ENCODE measurements at regions not wholly inside any gene's neighbourhood (a gene's known extent, or its start where the extent isn't known, plus 50 kb on each side); places are given as distances from the start of the nearest gene placed in this dataset.

DNA sequence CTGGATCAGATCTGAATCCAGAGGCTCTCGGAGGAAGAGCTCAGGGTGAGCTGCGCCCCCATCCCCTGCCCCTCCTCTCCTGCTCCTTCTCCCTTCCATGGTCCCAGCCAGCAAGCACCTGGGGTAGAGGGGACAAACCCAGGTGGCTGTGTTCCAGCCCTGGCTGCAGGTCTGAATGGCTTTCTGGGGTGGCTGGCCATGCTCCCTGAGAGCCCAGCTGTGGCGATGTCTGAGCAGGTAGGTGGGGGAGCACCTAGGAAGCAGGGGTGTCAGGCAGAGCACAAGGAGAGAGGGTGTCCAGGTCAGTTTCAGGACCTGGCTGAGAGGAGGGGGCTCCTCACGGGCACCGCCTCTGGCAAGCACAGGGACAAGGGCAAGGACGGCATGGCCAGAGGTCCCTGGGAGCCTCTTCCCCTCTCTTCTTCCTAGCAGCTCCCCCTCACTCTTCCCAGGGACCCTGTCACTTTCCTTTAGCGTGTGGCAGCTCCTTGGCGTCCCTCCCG, 310.0 kb downstream of the SEC14L1 start:
- no peak for DNase-seq

DNA sequence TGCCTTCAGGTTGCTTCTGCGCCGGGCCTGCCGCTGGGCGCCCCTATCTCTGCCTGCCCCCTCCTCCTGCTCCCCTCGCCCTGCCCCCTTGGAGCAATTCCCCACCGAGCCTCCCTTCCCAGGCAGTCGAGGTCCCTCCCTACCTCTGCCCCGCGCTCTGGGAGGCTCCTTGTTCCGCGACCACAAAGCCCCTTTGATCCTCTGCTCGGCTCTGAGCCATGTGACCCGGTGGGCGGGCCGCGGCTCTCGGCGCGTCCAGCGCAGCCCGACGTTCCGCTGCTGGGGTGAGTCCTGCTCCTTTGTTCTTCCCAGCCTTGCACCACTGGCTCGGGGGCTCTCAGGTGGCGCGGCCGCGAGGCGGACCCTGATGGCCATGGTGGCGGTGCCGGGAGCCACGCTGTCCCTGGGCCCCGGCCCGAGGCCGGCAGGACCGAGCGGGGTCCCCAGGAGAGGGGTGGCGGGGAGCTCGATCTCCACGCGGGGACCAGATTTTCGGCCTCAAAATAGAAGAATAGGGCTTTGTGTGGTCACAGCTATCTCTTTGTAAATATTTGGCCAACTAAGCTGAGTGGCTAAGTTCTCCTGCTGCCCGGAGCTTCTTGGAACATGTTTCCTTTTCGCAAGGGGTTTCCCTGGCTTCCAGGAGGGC, 310.6 kb downstream of the SEC14L1 start:
- peak; percentile 64 for DNase-seq

DNA sequence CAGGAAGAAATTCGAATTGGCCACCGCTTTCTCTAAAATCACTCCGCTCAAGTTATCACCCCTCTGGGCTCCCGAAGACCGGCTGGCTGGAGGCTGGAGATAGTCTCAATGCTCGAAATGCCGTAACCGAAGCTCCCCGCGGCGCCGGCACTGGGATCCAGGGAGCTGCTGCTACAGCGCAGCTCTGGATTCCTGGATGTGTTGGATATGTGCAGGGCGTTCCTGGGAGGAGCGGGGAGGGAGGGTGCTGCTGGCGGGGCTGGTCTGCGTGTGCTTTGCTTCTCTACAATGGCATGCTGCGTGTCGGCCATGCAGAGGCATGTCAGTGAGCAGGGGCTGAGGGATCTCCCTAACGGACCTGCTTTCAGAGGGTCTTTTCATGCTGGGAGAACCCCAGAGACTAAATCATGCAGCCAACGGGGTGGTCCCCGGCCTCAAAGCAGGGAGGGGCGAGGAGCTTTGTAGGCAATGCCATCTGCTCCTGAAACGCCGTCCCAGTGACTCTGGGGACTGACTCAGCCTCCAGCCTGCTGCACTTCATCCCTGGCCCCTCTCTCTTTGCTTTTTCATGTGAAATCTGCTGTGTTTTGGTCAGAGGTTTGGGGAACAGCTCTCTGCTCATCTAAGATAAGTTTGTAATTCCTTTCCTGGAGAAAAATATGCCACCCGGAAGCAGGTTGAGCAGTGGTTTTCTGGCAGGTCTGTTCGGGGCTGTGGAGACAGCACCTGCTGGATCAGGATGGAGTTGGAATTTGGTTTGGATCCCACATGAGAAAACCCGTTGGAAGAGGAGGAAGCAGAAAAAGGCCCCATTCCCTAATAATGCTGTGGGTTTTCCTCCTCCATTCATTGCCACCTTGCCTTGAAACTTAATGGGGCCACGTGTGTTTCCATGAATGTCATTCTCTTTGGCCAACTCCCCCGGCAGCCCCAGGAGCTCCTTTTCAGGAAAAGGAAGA, 311.4 kb downstream of the SEC14L1 start:
- peak; percentile 94 for DNase-seq

DNA sequence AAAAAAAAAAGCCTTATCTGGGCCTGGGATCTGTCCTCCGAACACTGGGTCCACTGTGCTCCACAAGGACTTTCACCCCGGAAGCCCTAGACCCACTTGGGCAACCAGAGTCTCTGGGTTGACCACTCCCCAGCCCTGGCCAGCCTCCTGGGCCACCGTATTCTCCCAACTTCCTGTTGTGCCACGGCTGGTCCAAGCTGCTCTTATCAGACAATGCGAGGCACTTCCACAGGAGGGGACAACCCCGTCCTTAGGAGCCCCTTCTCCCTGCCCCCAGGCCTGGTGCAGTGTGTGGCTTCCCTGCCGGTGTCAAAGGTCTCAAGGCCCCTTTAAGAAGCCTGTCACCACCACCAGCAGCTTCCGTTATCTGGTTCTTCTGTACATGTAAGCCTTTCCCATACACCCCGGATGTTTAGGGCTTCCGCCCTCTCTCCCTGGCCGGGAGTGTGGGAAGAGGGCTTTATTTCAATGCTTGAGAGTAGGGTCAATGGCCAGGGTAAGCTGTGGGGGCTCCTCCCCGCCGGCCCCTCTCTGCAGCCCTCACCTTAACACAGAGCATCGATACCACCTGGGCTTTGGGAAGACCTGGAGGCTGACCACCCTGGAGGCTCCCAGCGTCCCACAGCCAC, 313.0 kb downstream of the SEC14L1 start:
- no peak for DNase-seq

DNA sequence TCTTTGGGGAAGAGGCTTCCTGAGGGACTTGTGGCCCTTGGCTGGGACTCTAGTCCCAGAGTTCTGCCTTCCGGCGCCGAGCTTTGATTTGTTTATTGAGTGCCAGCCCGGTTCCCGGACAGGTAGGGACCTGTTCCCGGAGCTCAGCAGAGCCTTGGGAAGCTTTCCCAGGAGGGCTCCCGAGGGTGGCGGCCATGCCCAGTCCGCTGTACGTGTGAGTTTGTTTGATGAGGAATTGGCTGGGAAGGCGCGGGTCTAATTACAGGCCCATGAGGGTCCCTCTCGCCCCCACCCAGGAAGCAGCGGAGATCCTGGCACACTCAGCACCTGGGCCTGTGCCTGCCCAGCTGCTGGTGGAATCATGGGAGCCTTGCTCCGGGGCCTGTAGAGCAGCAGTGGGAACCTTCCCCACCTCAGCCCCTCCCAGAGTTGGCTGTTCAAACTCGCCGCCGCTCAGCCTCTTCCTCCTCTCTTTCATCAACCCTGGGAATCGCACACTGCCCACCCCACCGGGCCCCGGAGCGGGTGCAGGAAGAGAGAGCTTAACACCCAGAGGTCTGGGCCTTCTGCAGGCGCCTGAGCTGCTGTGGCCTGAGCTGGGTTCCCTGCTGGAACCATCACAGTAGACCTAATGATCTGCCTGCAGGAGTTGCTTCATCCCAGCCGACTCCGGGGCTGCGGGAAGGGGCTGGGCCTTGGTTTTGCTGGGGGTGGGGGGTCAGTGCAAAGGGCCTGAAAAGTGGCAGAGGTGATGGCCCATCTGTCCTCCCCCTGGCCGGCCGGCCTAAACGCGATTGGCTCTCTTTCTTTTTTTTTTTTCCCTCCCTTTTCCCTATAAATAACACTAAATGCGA, 313.7 kb downstream of the SEC14L1 start:
- DNase-seq = peak; percentile 89

DNA sequence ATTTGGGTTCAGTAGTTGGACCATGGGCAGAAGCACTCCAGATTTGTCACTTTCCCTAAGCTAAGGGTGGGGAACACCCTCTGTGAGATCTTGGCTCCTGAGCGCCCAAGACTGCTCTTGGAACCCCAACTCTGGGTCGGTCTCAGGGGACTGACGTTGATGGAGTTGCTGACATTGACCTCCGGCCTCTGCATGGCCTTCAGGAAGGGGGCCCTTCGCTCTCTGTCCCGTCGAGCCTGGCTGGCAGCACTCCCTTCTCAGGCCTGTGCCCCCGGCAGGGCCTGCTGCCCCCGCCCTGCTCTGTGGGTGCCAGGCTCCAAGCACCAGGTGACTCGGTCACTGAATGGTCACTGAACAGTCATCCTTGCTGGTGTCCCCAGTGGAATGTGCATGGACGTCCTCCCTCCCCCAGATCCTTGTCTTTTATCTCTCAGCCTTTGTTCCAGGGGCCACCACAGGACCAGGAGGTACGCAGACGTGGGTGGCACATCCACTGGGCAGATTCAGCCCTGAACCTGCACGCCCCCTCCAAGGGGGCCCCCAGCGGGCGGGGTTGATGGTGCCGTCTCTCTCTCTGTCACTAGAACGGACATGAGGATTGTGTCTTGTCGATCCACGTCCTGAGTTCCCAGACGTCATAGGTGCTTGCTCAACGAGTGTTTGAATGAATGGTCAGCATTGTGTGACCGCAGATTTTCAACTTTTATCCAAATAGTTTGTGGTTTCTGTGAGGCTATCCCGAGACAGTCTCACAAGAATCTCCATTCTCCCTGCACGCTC, 314.5 kb downstream of the SEC14L1 start:
- DNase-seq = no peak

DNA sequence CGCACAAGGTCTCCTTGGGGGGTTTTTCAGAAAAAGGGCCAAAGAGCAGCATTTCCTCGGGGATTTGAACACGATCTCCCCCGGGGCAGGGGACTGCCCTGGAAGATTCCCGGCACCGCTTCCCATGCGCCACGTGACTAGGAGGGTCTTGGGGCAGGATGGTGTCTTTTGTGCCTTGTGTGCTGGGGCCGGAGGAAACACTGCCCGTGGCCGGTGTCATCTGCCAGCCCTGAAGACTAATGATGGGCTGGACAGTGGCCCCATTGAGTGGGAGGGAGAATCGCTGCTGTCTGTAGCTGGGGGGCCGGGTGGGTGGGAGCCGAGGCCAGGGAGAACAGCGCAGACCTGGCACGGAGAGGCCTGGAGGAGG, 315.1 kb downstream of the SEC14L1 start:
- no peak for DNase-seq

DNA sequence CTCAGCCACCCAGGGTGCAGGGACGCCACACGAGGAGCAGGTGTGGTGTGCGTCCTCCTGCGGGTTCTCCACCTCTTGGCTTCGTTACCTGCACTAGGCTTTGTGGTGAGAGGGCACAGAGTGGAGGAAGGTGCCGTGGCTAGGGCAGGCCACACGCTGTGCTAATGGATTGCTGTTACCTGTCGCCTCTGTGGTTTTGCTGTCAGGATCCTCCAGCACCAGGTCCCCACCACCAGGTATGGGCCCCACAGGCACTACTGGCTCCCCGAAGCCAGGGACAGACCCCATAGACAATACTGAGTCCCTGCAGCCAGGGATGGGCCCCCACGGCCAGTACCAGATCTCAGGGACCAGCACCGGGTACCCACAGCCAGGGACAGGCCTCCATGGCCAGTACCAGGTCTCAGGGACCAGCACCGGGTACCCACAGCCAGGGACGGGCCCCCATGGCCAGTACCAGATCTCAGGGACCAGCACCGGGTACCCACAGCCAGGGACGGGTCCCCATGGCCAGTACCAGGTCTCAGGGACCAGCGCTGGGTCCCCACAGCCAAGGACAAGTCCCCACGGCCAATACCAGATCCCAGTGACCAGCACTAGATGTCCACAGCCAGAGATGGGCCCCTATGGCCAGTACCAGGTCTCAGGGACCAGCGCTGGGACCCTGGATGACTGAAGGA, 315.6 kb downstream of the SEC14L1 start:
- no peak for DNase-seq

DNA sequence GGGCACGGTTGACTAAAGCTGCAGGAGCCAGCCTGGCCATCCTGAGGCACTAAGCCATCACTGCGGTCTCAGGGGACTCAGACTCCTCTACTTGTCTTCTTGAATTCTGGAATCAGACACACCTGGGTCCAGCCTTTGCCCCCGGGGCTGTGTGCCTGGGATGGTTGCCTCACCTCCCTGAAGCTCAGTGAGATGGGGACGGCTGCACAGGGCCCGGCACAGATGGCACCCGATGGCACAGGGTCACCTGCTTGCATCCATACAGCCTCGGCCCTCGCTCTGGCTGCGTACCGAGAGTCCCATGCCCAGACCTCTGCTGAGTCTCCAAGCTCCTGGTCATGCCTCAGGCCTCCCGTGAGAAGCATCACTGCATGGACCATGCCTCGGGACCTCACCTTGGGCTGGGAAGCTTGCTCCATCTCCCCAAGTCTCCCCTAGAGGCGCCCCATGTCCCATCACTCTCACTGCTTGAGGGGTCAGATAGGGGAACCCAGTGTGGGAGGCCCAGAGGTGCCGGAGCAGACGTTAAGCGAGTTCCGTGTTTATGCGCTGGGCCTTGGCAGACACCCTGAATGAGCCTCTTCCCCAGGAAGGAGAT, 316.3 kb downstream of the SEC14L1 start:
- no peak for DNase-seq

DNA sequence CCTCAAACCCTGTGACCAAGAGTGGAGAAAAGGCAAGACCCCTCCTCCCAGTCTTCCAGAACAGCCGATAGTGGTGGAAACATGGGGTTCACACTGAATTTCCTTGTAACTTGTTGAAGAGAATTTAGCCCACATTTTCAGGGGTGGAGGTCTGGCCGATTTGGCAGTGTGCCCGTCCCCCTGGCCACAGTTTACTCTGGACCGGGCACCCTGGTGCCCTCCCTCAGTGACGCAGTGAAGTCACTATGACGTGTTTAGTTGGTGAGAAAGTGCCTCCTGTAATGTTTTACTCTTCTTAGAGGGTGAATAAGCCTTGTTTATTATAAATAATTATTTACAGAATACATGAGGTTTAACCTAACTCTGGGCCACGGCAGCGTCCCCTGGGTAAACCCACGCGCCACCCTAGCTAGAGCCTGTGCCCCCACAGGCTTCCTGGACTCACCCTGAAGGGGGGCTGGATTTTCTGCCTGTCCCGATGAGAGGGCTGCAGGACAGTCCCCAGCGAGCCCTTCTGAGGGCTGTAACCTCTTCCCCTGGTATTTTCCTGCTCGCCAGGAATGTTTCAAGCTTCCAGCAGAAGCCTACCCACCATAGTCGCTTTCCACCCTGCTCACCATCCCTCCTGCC, 316.9 kb downstream of the SEC14L1 start:
- no peak for DNase-seq

DNA sequence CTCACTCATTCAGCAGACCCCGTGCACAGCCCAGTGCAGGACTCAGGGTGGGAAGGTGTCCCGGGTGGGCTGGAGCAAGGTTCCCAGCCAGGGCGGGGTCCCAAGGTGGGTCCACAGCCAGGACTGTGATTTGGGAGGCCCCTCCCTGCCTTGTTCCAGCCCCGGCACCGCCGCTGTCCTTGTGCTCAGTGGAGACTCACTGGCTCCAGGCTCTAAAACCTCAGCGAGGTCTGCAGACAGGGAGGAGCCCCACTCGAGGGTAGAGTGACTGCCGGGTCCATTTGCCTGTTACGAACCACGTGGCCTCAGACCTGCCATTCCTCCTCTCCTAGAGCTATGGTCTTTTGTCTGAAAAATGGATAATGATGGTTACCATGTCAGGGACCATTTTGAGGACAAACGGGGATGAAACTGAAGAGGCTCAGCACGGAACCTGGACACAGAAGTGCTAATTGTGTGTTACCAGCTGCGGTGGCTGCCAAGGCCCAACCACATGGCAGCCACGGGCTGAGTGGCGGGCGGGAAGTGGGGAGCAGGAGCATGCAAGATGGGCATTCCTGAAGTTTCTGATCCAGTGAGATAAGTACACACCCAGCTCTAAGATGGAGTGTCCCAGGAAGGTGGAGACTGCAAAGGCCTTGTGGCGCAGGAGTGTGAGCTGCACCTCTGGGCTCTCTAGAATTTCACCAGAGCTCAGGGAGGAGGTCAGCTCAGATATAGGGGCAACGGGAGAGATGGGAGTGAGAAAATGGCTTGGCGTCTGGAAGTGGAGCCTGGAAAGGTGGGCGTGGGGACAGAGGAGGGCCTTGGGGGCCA, 317.6 kb downstream of the SEC14L1 start:
- no peak for DNase-seq

DNA sequence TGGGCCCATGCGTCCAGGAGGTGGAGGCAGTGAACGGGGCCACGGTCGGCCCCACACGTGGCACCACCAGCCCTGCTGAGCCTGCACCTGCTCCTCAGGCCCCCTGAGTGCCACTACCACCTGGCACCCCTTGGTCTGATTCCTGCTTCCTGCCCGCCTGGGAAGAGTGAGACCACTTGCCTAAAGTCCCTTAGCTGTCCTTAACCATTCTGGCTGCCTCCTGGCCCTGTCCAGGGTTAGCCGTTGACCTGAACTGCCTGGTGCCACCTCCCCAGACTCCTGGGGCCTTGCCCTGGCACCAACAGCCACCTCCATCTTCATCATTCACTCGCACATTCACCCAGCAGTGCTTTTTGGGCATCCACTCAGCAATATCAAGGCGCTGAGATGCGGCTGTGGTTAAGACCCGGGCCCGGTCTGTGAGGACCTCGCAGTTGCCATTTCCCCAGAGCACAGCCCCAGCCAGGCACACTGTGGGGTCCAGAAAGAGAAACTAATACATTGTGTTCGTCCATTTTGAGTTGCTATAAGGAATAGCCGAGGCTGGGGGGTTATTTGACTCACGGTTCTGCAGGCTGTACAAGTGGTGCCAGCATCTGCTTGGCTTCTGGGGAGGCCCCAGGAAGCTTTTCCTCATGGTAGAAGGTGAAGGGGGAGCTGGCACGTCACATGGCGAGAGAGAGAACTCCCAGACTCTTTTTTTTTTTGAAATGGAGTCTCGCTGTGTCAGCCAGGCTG, 318.4 kb downstream of the SEC14L1 start:
- DNase-seq = no peak

DNA sequence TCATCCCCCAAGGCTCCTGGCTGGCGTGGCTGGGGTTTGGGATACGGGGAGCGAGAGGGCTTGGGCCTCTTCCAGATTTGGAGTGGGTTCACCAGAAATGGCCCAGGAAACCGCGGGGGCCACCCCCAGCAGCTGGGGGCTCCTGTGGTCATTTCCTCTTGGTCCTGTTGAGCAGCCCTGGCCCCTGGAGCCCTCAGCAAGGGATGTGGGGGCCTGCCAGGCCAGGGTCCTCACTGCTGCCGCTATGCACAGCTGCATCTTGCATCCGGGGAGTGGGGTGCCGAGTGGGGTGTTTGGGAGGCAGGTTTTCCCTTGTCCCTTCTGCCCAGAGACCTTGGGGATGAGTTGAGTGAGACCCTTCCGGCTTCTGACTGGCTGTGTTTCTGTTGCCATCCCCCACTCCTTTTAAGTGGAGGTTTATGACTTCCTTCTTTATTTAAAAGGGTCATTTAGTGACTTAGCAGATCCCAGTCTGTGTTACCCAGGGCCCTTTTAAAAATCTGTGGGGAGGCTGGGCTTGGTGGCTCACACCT, 319.8 kb downstream of the SEC14L1 start:
- DNase-seq = no peak

DNA sequence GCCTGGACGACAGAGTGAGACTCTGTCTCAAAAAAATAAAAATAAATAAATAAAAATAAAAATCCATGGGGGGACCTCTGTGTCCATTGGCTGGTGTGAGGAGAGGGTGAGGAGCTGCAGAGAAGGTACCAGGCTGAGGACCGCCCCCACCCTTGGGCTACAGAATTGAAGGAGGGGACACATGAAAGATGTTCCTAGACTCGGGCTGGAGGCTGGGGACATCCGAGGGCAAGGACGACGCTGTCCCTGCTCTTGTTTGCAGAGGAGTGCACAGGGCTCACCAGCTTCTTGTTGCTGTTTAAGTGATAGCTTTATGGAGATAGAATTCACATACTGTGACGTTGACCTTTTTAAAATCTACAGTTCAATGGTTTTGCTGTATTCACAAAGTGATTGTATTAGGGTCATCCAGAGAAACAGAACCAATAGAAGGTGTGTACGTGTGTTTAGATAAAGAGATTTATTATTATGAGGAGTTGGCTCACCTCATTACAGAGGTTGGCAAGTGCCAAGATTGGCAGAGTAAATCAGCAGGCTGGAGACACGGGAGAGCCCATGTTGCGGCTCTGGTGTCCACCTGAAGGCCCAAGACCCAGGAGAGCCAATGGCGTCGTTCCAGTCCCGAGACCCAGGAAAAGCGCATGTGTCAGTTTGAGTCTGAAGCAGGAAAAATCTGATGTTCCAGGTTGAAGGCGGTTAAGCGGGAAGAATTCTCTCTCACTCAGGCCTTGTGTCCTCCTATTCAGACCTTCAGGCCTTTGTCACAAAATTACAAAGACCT, 320.7 kb downstream of the SEC14L1 start:
- DNase-seq = no peak

DNA sequence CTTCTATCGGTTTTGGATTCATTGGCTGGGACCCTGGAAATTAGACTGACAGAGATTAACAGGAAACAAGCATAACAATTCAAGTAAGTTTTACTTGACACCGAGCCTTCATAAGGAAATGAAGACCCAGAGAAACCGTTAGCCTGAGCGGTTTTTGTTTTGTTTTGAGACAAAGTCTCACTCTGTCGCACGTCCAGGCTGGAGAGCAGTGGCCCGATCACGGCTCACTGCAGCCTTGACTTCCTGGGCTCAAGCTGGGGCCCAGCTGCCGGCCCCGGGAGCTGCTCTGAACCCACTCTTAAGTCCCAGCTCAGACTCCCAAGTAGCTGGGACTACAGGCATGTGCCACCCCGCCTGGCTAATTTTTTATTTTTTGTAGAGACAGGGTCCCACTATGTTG, 321.3 kb downstream of the SEC14L1 start:
- no peak for DNase-seq

DNA sequence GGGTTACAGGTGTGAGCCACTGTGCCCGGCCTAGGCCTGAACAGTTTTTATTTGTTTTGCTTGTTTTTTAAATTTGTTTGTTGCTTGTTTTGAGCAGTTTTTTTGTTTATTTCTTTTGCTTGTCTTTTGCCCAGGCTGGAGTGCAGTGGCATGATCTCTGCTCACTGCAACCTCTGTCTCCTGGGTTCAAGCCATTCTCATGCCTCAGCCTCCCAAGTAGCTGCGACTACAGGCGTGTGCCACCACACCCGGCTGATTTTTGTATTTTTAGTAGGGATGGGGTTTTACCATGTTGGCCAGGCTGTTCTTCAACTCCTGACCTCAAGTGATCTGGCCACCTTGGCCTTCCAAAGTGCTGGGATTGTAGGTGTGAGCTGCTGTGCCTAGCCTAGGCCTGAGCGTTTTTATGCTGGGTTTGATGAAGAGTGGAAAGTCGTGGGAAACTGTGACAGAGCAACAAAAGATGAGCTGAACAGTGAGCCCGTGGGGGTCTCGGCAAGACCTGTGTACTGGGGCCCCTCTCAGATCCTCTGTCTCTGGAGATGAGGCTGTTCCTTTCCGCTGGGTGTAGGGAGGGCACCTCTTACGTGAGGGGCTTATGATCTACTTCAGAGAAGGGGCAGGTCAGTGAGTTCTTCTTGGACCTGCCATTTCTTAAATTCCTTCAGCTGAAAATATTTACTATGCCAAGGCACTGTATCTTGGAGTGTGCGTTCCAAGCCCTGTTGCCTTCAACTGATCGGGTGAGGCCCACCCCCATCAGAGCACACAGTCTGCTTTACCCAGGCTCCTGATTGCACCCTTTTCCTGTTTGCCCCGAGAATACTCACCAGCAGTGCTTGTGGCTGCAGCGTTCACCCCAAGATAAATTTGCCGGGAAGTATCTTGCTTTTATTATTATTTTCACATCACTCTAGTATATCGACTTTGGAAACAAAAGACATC, 322.1 kb downstream of the SEC14L1 start:
- DNase-seq = no peak

All from NCI-H2171 treated with DMSO at 0.1 percent for 48 hours (cell line).